GM12878 (cell line): ENCODE measurements at regions not wholly inside any gene's neighbourhood (a gene's known extent, or its start where the extent isn't known, plus 50 kb on each side); places are given as distances from the start of the nearest gene placed in this dataset.

Experiments
- ATAC-seq: fragments of 200-7000 bp; cut with Tn5 transposase; 3 replicates; pipeline ENCODE4 v1.9.1; 2020; ENCODE audit warnings: mild to moderate bottlenecking, moderate library complexity
- BruUV-seq: library from RNA; stranded (reverse); fragments of 400-500 nt; replicated peaks from 2 replicates; lab custom pipeline; 2021; lab: Mats Ljungman, UMichigan
- CTCF ChIA-PET: fragments of 300-600 bp; sonication (Branson Sonifier 250); formaldehyde crosslinking; extraction: SDS; loops from one replicate; lab custom pipeline; 2021; ENCODE audit warnings: inconsistent platforms; lab: Yijun Ruan, JAX
- POLR2A ChIA-PET: fragments of 350-600 bp; formaldehyde crosslinking; extraction: SDS; loops from one replicate; lab custom pipeline; 2021; ENCODE audit warnings: inconsistent platforms; lab: Charles Lee
- RAD21 ChIA-PET: fragments of 300-600 bp; sonication (Branson Sonifier 250); formaldehyde crosslinking; loops from one replicate; lab custom pipeline; 2023; ENCODE audit warnings: antibody characterized with exemption; ENCODE audit not compliant: unreplicated experiment; lab: Charles Lee
- SMC1A ChIA-PET: fragments of 300-600 bp; sonication (Branson Sonifier 250); formaldehyde crosslinking; loops from one replicate; lab custom pipeline; 2023; ENCODE audit not compliant: unreplicated experiment, uncharacterized antibody; lab: Charles Lee
- DNase-seq: peaks from one replicate; pipeline ENCODE4 v3.0.0-alpha.2; 2011; ENCODE audit warnings: low read depth, low spot score
- FAIRE-seq: peaks from 3 replicates; lab custom pipeline; 2011; peaks lifted over from hg19 to GRCh38; lab: Jason Lieb, UNC
- H2AFZ ChIP-seq: 2 replicates; pipeline ENCODE4 v1.6.0; 2011; ENCODE audit warnings: low read depth, low read length, control low read depth; ENCODE audit not compliant: control insufficient read depth
- H3K27ac ChIP-seq: 2 replicates; pipeline ENCODE4 v1.5.1; 2011; ENCODE audit warnings: control low read depth; ENCODE audit not compliant: control insufficient read depth, insufficient read depth
- H3K27me3 ChIP-seq, 2 experiments: replicated peaks in 1 of 2; 2 replicates each; pipeline versions ENCODE4 v1.6.0 to v1.6.1; 2011; ENCODE audit warnings: low read length in 1 of 2; ENCODE audit not compliant: control insufficient read depth in 2 of 2, insufficient read depth in 2 of 2
- H3K36me3 ChIP-seq, 2 experiments: 2 replicates each; pipeline ENCODE4 v1.5.1; 2011; ENCODE audit warnings: low read length in 1 of 2; ENCODE audit not compliant: control insufficient read depth in 2 of 2, insufficient read depth in 2 of 2
- H3K4me1 ChIP-seq: 2 replicates; pipeline ENCODE4 v1.6.1; 2011; ENCODE audit warnings: mild to moderate bottlenecking, low read length, moderate library complexity, mixed read lengths; ENCODE audit not compliant: control insufficient read depth, insufficient read depth
- H3K4me2 ChIP-seq: 2 replicates; pipeline ENCODE4 v1.6.0; 2011; ENCODE audit warnings: control low read depth; ENCODE audit not compliant: control insufficient read depth, insufficient read depth
- H3K4me3 ChIP-seq: fragments of 200-600 bp; sonication (generic); 2 replicates; pipeline ENCODE4 v1.5.1; 2016
- H3K79me2 ChIP-seq: 2 replicates; pipeline ENCODE4 v1.6.0; 2011; ENCODE audit warnings: low read length; ENCODE audit not compliant: control insufficient read depth, insufficient read depth
- H3K9ac ChIP-seq: 2 replicates; pipeline ENCODE4 v1.8.0; 2011; ENCODE audit warnings: low read length, control low read depth, mixed read lengths; ENCODE audit not compliant: control insufficient read depth, insufficient read depth
- H3K9me3 ChIP-seq: replicated peaks from 3 replicates; pipeline ENCODE4 v1.5.1; 2011; ENCODE audit warnings: mild to moderate bottlenecking, low read length; ENCODE audit not compliant: control insufficient read depth, insufficient read depth
- H4K20me1 ChIP-seq: 2 replicates; pipeline ENCODE4 v1.6.0; 2011; ENCODE audit not compliant: control insufficient read depth, insufficient read depth
- BMI1 ChIP-seq: fragments of 450-650 bp; IDR thresholded peaks from 2 replicates; pipeline ENCODE4 v1.6.1; 2016; ENCODE audit warnings: mild to moderate bottlenecking, moderate library complexity, borderline replicate concordance
- CBX5 ChIP-seq: sonication (generic); IDR thresholded peaks from 2 replicates; pipeline ENCODE4 v1.6.1; 2016; ENCODE audit warnings: low read depth, moderate library complexity, mild to moderate bottlenecking, inconsistent platforms
- ELK1 ChIP-seq: IDR thresholded peaks from 2 replicates; pipeline ENCODE4 v1.6.1; 2012; ENCODE audit warnings: low read depth, low read length, improper control_type of control experiment
- MTA2 ChIP-seq: fragments of 450-650 bp; IDR thresholded peaks from 2 replicates; pipeline ENCODE4 v1.6.1; 2016; ENCODE audit warnings: low read depth, mild to moderate bottlenecking, moderate library complexity
- PML ChIP-seq: IDR thresholded peaks from 2 replicates; pipeline ENCODE4 v1.6.1; 2012; ENCODE audit warnings: low read length, inconsistent platforms
- SP1 ChIP-seq: IDR thresholded peaks from one replicate; pipeline ENCODE4 v1.6.1; 2011; ENCODE audit warnings: low read depth, low read length
- SREBF2 ChIP-seq: IDR thresholded peaks from 2 replicates; pipeline ENCODE4 v1.6.1; 2012; ENCODE audit warnings: mild to moderate bottlenecking, low read length
- TAF1 ChIP-seq: IDR thresholded peaks from 2 replicates; pipeline ENCODE4 v1.6.1; 2011; ENCODE audit warnings: mild to moderate bottlenecking, low read depth, low read length, borderline replicate concordance
- WRNIP1 ChIP-seq: IDR thresholded peaks from 2 replicates; pipeline ENCODE4 v1.6.1; 2011; ENCODE audit warnings: low read depth, low read length, improper control_type of control experiment, borderline replicate concordance
- ZNF207 ChIP-seq: fragments of 450-650 bp; IDR thresholded peaks from 2 replicates; pipeline ENCODE4 v1.6.1; 2014; ENCODE audit warnings: antibody characterized with exemption, mild to moderate bottlenecking, borderline replicate concordance
- WGBS: methylation state at CpG from one replicate; pipeline ENCODE4 v1.1.6; 2016; ENCODE audit warnings: low lambda C conversion rate; ENCODE audit not compliant: insufficient replicate concordance, insufficient coverage; ENCODE audit errors: missing lambda C conversion rate; 5-methylcytosine and 5-hydroxymethylcytosine counted together
- in situ Hi-C: fragments of 300-500 bp; cut with MboI; formaldehyde crosslinking; loops from 9 replicates; pipeline ENCODE4 v1.14.3; 2018; ENCODE audit warnings: mixed read lengths
- intact Hi-C: fragments of 100-400 bp; cut with micrococcal nuclease; formaldehyde crosslinking; loops from one replicate; pipeline ENCODE4 v1.14.2; 2022; ENCODE audit not compliant: unreplicated experiment
- TF ChIP-seq, protein P1 (sequence below): fragments of 450-650 bp; IDR thresholded peaks from 2 replicates; pipeline ENCODE4 v1.6.1; 2017; ENCODE audit warnings: mild to moderate bottlenecking, moderate library complexity

DNA sequence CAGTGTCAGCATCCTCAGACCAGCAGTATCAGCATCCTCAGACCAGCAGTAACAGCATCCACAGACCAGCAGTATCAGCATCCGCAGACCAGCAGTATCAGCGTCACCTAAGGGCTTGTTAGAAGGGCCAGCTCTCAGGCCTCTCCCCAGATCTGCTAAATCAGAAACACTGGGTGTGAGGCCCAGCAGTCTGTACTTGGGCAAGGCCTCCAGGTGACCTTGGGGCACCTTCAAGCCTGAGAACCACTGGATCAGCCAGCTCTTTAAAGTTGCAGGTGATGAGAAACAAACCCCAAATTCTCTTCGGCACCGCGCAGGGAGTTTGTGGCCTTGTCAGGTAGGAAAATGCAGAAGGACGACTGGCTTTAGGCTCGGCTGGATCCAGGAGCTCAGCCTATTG lies 290.5 kb upstream of the CDH4 start:
- TF ChIP-seq SP1 = no peak
- TF ChIP-seq SREBF2 = no peak
- TF ChIP-seq, all 136 proteins: peak for 0
- H3K9me3 ChIP-seq = no peaks in the 10 kb centered on the region; the same call in 2 of the 3 replicates
- ChIA-PET CTCF (no interaction called here), RAD21 (no interaction called here), POLR2A (no interaction called here), SMC1A (interaction anchor here (0.6 kb wide), 1 partner anchor 1438 kb away, joined by 3 read pairs; no protein-coding TSS in a partner anchor)
- H2AFZ ChIP-seq = no peak overlapping the region
- WGBS = 57% methylated on average over 7 of the region's 7 CpGs
- no peak overlapping the region for H3K27ac ChIP-seq
- DNase-seq (no peak), ATAC-seq (no peak), FAIRE-seq (no peak)
- H4K20me1 ChIP-seq = no peaks in the 10 kb centered on the region
- H3K27me3 ChIP-seq = no peaks in the 10 kb centered on the region
- H3K9ac ChIP-seq = no peak overlapping the region
- no TSS peak for BruUV-seq
- H3K79me2 ChIP-seq = no peaks in the 10 kb centered on the region
- H3K36me3 ChIP-seq = no peaks in the 10 kb centered on the region
- H3K4me3 ChIP-seq = no peak overlapping the region
- in situ Hi-C loops (loop anchor here (25.0 kb wide), 2 partner anchors 101 to 351 kb away; no protein-coding TSS in a partner anchor), intact Hi-C loops (no loop called here)
- H3K4me2 ChIP-seq = no peak overlapping the region
- no peaks in the 10 kb centered on the region for H3K4me1 ChIP-seq

GRCh38 chr20:60962367-60963045 lies 289.6 kb upstream of the CDH4 start:
- intact Hi-C loops = no loop called here
- no peaks in the 10 kb centered on the region for H4K20me1 ChIP-seq
- no peaks in the 10 kb centered on the region for H3K4me1 ChIP-seq
- H2AFZ ChIP-seq = no peak overlapping the region
- H3K4me3 ChIP-seq = no peak overlapping the region
- ChIA-PET SMC1A (no interaction called here), CTCF (no interaction called here), POLR2A (no interaction called here), RAD21 (no interaction called here)
- no peak for DNase-seq
- no TSS peak for BruUV-seq
- H3K9me3 ChIP-seq = no peaks in the 10 kb centered on the region; the same call in 2 of the 3 replicates
- WGBS = 21% methylated on average over 6 of the region's 6 CpGs
- in situ Hi-C loops = loop anchor here (25.0 kb wide), 2 partner anchors 100 to 350 kb away; no protein-coding TSS in a partner anchor
- no peak for ATAC-seq
- no peaks in the 10 kb centered on the region for H3K27me3 ChIP-seq
- no peak overlapping the region for H3K9ac ChIP-seq
- H3K27ac ChIP-seq = no peak overlapping the region
- no peaks in the 10 kb centered on the region for H3K36me3 ChIP-seq
- H3K79me2 ChIP-seq = no peaks in the 10 kb centered on the region
- H3K4me2 ChIP-seq = no peak overlapping the region
- FAIRE-seq = no peak
- TF ChIP-seq CBX5 = no peak
- TF ChIP-seq ZNF207 = no peak
- TF ChIP-seq BMI1 = no peak
- no peak for TF ChIP-seq ELK1
- no peak for TF ChIP-seq MTA2
- TF ChIP-seq, protein P1, sequence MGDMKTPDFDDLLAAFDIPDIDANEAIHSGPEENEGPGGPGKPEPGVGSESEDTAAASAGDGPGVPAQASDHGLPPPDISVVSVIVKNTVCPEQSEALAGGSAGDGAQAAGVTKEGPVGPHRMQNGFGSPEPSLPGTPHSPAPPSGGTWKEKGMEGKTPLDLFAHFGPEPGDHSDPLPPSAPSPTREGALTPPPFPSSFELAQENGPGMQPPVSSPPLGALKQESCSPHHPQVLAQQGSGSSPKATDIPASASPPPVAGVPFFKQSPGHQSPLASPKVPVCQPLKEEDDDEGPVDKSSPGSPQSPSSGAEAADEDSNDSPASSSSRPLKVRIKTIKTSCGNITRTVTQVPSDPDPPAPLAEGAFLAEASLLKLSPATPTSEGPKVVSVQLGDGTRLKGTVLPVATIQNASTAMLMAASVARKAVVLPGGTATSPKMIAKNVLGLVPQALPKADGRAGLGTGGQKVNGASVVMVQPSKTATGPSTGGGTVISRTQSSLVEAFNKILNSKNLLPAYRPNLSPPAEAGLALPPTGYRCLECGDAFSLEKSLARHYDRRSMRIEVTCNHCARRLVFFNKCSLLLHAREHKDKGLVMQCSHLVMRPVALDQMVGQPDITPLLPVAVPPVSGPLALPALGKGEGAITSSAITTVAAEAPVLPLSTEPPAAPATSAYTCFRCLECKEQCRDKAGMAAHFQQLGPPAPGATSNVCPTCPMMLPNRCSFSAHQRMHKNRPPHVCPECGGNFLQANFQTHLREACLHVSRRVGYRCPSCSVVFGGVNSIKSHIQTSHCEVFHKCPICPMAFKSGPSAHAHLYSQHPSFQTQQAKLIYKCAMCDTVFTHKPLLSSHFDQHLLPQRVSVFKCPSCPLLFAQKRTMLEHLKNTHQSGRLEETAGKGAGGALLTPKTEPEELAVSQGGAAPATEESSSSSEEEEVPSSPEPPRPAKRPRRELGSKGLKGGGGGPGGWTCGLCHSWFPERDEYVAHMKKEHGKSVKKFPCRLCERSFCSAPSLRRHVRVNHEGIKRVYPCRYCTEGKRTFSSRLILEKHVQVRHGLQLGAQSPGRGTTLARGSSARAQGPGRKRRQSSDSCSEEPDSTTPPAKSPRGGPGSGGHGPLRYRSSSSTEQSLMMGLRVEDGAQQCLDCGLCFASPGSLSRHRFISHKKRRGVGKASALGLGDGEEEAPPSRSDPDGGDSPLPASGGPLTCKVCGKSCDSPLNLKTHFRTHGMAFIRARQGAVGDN = no peak
- TF ChIP-seq PML = no peak
- no peak for TF ChIP-seq TAF1
- no peak for TF ChIP-seq WRNIP1
